ENCODE measurements at regions not wholly inside any gene's neighbourhood (a gene's known extent, or its start where the extent isn't known, plus 50 kb on each side); places are given as distances from the start of the nearest gene placed in this dataset.
"Not testable (repeated sequence)": the region's sequence is repeated elsewhere in the genome, so short reads cannot be mapped to it uniquely, and the experiment has no call there.

DNA sequence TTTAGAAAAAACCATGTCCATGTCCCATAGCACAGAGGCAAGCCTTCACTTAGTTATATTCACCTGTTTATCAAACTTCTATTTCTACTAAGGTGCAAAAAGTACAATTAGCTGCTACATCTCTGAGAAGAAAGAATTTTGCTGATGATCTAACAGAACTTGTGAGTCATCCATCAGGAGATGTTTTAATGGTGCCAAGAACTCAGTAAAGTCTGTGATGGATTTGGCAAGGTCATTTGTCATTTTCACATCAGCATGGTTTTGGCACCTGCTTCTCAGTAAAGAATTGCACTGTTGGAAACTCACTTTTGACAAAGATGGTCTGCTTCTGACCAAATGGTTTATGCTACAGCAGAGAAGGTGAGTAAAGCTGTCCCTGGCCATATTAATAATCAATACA lies 195.7 kb upstream of the TMEFF2 start:
- H3K4me3 ChIP-seq (ENCODE audit: low read depth, low read length) = no peak overlapping the region
- TF ChIP-seq CTCF (conservative IDR thresholded peaks at IDR 0.05; ENCODE audit: low read depth, low read length) = no peak
- peak; percentile 1 for DNase-seq (ENCODE audit: low read depth)

GRCh38 chr2:192384191-192384590 lies 189.5 kb upstream of the TMEFF2 start:
- DNase-seq (ENCODE audit: low read depth) = not testable (repeated sequence)

GRCh38 chr2:192381082-192381481 lies 186.3 kb upstream of the TMEFF2 start:
- no peak for DNase-seq (ENCODE audit: low read depth)
- no peak overlapping the region for H3K4me3 ChIP-seq (ENCODE audit: low read depth, low read length)
- no peak for TF ChIP-seq CTCF (conservative IDR thresholded peaks at IDR 0.05; ENCODE audit: low read depth, low read length)

More at GRCh38 chr2:192384191-192384590, 189.5 kb upstream of the TMEFF2 start:
- H3K4me3 ChIP-seq (ENCODE audit: low read depth, low read length) = not testable (repeated sequence)

DNA sequence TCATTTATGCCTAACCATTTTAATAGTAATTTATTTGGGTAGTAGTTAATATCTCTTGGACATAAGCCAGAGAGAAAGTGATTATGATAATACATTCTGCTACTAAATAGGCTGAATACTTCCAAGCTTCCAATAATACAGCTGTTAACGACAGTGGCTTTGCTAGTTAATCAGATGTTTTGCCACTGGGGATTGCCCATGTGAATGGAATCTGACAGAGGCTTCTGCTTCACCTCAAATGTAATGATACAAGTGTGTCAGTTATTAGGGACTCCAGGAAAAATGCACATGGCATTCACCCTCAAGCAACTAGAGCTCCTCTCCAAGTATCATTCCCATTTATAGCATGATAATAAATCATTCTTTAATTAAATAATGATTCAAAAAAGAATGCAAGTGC lies 185.0 kb upstream of the TMEFF2 start:
- TF ChIP-seq CTCF (conservative IDR thresholded peaks at IDR 0.05; ENCODE audit: low read depth, low read length) = no peak

GRCh38 chr2:192377173-192377572 lies 182.4 kb upstream of the TMEFF2 start:
- no peak overlapping the region for H3K4me3 ChIP-seq (ENCODE audit: low read depth, low read length)
- DNase-seq (ENCODE audit: low read depth) = no peak
- TF ChIP-seq CTCF (conservative IDR thresholded peaks at IDR 0.05; ENCODE audit: low read depth, low read length) = no peak

More for the DNA sequence above, 185.0 kb upstream of the TMEFF2 start:
- no peak overlapping the region for H3K4me3 ChIP-seq (ENCODE audit: low read depth, low read length)
- no peak for DNase-seq (ENCODE audit: low read depth)

DNA sequence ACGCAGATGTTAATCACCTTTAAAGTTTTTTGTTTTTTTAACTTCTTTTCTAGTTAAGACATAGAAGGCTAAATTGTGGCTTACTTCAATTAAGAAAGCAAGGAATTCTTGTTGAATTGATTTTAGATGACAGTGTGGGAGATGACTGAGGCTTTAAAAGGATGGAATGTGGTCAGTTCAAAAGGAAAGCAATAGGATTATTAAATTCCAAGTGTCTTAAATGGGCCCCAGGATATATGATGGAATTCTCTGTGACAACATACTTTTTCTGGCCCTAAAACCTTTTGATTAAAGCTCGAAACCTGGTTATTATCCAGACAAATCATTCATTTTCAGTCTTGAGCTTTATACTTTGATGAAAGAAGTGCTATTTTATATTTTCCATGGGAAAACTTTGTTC lies 179.0 kb upstream of the TMEFF2 start:
- H3K4me3 ChIP-seq (ENCODE audit: low read depth, low read length) = no peak overlapping the region
- no peak for TF ChIP-seq CTCF (conservative IDR thresholded peaks at IDR 0.05; ENCODE audit: low read depth, low read length)
- no peak for DNase-seq (ENCODE audit: low read depth)

GRCh38 chr2:192373221-192373620 lies 178.5 kb upstream of the TMEFF2 start:
- no peak for DNase-seq (ENCODE audit: low read depth)
- TF ChIP-seq CTCF (conservative IDR thresholded peaks at IDR 0.05; ENCODE audit: low read depth, low read length) = no peak
- H3K4me3 ChIP-seq (ENCODE audit: low read depth, low read length) = no peak overlapping the region

GRCh38 chr2:192369969-192370368 lies 175.2 kb upstream of the TMEFF2 start:
- no peak for DNase-seq (ENCODE audit: low read depth)
- H3K4me3 ChIP-seq (ENCODE audit: low read depth, low read length) = no peak overlapping the region
- TF ChIP-seq CTCF (conservative IDR thresholded peaks at IDR 0.05; ENCODE audit: low read depth, low read length) = no peak

Data from choroid plexus epithelial cell (primary cell).